Naive thymus-derived CD4-positive, alpha-beta T cell (primary cell): ENCODE measurements at regions not wholly inside any gene's neighbourhood (a gene's known extent, or its start where the extent isn't known, plus 50 kb on each side); places are given as distances from the start of the nearest gene placed in this dataset.

ENCODE experiments used
- ATAC-seq: fragments of 150-1000 bp; cut with Tn5 transposase; 2 replicates; pipeline ENCODE4 v1.10.0; 2021; ENCODE audit warnings: mild to moderate bottlenecking, moderate library complexity
- CTCF ChIA-PET: fragments of 350-600 bp; sonication (Branson Sonifier 250); formaldehyde crosslinking; loops from one replicate; lab custom pipeline; 2021; ENCODE audit warnings: antibody characterized with exemption; lab: Charles Lee
- POLR2A ChIA-PET: fragments of 350-600 bp; sonication (Branson Sonifier 250); formaldehyde crosslinking; loops from one replicate; lab custom pipeline; 2021; ENCODE audit warnings: antibody characterized with exemption, inconsistent platforms; lab: Charles Lee
- DNase-seq, 9 donors: peaks; one replicate each; pipeline versions ENCODE4 v3.0.0 to v3.0.0-alpha.2; 2020 to 2022; ENCODE audit warnings: mixed read lengths in 1 of 9
- H3K27ac ChIP-seq: one replicate; pipeline ENCODE4 v1.7.0; 2013; ENCODE audit warnings: mild to moderate bottlenecking, low read depth, low read length, moderate library complexity
- H3K27me3 ChIP-seq, 2 donors: one replicate each; pipeline ENCODE4 v1.7.0; 2013; ENCODE audit warnings: low read length in 2 of 2, mild to moderate bottlenecking in 2 of 2, moderate library complexity in 2 of 2; ENCODE audit not compliant: control insufficient read depth in 2 of 2, insufficient read depth in 2 of 2
- H3K36me3 ChIP-seq, 3 experiments: 1 replicate in 2 of 3; 2 replicates in 1 of 3; pipeline ENCODE4 v1.7.0; 2013; ENCODE audit warnings: low read length in 3 of 3, mild to moderate bottlenecking in 3 of 3, moderate library complexity in 1 of 3; ENCODE audit not compliant: insufficient read depth in 3 of 3, control insufficient read depth in 2 of 3
- H3K4me1 ChIP-seq, 2 donors: one replicate each; pipeline ENCODE4 v1.7.0; 2013; ENCODE audit warnings: low read length in 2 of 2, mild to moderate bottlenecking in 2 of 2, moderate library complexity in 1 of 2; ENCODE audit not compliant: control insufficient read depth in 2 of 2, insufficient read depth in 2 of 2
- H3K4me3 ChIP-seq: 2 replicates; pipeline ENCODE4 v1.7.0; 2013; ENCODE audit warnings: mild to moderate bottlenecking, low read length
- H3K9me3 ChIP-seq, 3 experiments: 1 replicate in 2 of 3; 2 replicates in 1 of 3; pipeline ENCODE4 v1.7.0; 2013; ENCODE audit warnings: low read length in 3 of 3; ENCODE audit not compliant: control insufficient read depth in 2 of 3
- H3K27ac Mint-ChIP-seq, 9 donors: one replicate each; pipeline ENCODE4 v1.8.0; 2020 to 2022; ENCODE audit warnings: mixed read lengths in 9 of 9, mild to moderate bottlenecking in 8 of 9, moderate library complexity in 5 of 9, inconsistent platforms in 2 of 9
- H3K27me3 Mint-ChIP-seq, 5 donors: one replicate each; pipeline ENCODE4 v1.8.0; 2021 to 2022; ENCODE audit warnings: mixed read lengths in 5 of 5, mild to moderate bottlenecking in 1 of 5
- H3K36me3 Mint-ChIP-seq, 5 donors: one replicate each; pipeline ENCODE4 v1.8.0; 2020 to 2022; ENCODE audit warnings: mixed read lengths in 5 of 5, mild to moderate bottlenecking in 3 of 5, inconsistent platforms in 1 of 5
- H3K4me1 Mint-ChIP-seq, 7 donors: one replicate each; pipeline ENCODE4 v1.8.0; 2020 to 2022; ENCODE audit warnings: mixed read lengths in 7 of 7, mild to moderate bottlenecking in 3 of 7, inconsistent platforms in 1 of 7
- H3K4me3 Mint-ChIP-seq, 10 donors: one replicate each; pipeline ENCODE4 v1.8.0; 2020 to 2022; ENCODE audit warnings: mild to moderate bottlenecking in 10 of 10, mixed read lengths in 10 of 10, moderate library complexity in 6 of 10, inconsistent platforms in 2 of 10
- H3K9me3 Mint-ChIP-seq, 11 donors: one replicate each; pipeline ENCODE4 v1.8.0; 2020 to 2022; ENCODE audit warnings: mixed read lengths in 11 of 11, mild to moderate bottlenecking in 4 of 11, inconsistent platforms in 1 of 11, moderate library complexity in 1 of 11
- intact Hi-C, 2 donors: fragments of 100-400 bp; cut with micrococcal nuclease; formaldehyde crosslinking; loops; one replicate each; pipeline ENCODE4 v1.15.1; 2023

DNA sequence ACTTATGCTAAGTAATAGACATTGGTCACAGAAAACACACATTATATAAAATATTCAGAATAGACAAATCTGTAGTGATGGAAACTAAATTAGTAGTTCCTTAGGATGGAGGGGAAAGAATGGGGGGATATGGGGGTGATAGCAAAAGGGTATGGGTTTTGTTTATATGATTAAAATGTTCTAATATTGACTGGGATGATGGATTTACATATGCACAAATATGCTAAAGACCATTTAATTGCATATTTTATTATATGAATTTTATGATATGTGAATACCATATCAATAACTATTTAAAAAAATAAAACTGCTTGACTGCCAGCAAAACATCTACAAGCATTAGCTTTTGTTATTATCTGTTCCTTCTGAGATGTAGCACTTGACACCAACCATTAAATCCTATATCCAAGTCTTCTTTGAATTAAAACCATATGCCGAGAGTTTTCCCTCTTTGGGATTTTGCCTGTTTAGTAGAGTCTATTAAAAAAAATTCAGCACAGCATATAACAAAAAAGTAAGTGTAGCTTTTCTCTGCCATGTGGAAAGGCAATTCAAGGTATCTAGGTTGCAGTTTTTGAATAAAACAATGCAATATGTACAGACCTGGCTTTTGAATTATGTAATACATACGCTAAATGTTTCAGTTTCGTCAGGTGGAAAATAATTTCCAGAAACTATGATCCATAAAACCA is 2584.1 kb upstream of the PCDH20 start:
- Histone ChIP-seq H3K4me1 (no peaks in the 10 kb centered on the region), H3K36me3 (no peaks in the 10 kb centered on the region), H3K4me3 (no peak overlapping the region), H3K27ac (no peak overlapping the region), H3K27me3 (no peaks in the 10 kb centered on the region), H3K9me3 (no peaks in the 10 kb centered on the region)
- no peaks in the 10 kb centered on the region for H3K36me3 Mint-ChIP-seq
- ChIA-PET POLR2A (no interaction called here), CTCF (no interaction called here)
- H3K9me3 Mint-ChIP-seq, result peaks cover 0 to 27% (median 2%) of the 10 kb centered on the region in 11 donors
- H3K4me1 Mint-ChIP-seq, result no peaks in the 10 kb centered on the region
- no peak for DNase-seq
- no peak for ATAC-seq
- H3K4me3 Mint-ChIP-seq, result no peak overlapping the region
- intact Hi-C loops, result no loop called here
- no peaks in the 10 kb centered on the region for H3K27me3 Mint-ChIP-seq
- no peak overlapping the region for H3K27ac Mint-ChIP-seq

DNA sequence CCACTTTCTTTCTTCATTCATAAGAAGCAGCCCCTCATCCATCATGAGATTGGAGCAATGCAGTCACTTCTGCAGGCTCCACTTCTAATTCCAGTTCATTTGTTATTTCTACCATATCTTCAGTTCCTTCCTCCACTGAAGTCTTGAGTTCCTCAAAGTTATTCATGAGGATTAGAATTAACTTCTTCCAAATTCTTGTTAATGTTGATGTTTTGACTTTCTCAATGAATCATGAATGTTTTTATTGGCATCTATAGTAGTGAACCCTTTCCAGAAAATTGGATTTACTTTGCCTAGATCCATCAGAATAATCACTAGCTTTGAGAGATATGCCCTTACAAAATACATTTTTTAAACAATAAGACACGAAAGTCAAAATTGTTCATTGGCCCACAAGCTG is 2567.7 kb upstream of the PCDH20 start:
- no peak overlapping the region for H3K4me3 ChIP-seq
- DNase-seq, result no peak
- no peaks in the 10 kb centered on the region for H3K27me3 ChIP-seq
- H3K9me3 ChIP-seq, result no peaks in the 10 kb centered on the region
- Mint-ChIP-seq H3K27me3 (no peaks in the 10 kb centered on the region), H3K36me3 (peaks cover 0 to 4% (median 0%) of the 10 kb centered on the region in 5 donors), H3K27ac (no peak overlapping the region), H3K9me3 (peaks cover 0 to 15% (median 2%) of the 10 kb centered on the region in 11 donors), H3K4me3 (no peak overlapping the region), H3K4me1 (no peaks in the 10 kb centered on the region)
- ChIA-PET CTCF (no interaction called here), POLR2A (no interaction called here)
- ATAC-seq, result no peak
- no peaks in the 10 kb centered on the region for H3K4me1 ChIP-seq
- no peak overlapping the region for H3K27ac ChIP-seq
- H3K36me3 ChIP-seq, result no peaks in the 10 kb centered on the region
- intact Hi-C loops, result no loop called here

DNA sequence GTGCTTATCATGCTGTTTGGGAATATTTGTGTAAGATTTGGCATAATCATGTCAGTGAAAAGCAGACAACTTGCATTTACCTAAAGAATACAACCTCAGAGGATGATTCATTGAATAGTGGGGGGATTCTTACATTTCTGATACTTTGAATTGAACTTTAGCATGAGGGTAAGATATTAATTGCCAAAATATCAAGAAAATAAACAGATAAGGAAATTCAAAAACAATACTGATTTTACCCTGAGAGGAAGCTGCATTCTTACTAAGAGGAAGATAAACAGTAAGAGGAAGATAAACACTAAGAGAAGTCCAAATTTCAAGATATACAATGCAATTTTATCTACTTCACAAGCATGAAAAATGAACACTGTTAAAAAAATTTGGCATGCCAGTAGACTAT is 2564.3 kb upstream of the PCDH20 start:
- ATAC-seq (no peak), DNase-seq (no peak)
- H3K36me3 Mint-ChIP-seq, result peaks cover 0 to 4% (median 0%) of the 10 kb centered on the region in 5 donors
- H3K9me3 ChIP-seq, result no peaks in the 10 kb centered on the region
- H3K27me3 ChIP-seq, result no peaks in the 10 kb centered on the region
- H3K27ac ChIP-seq, result no peak overlapping the region
- no peaks in the 10 kb centered on the region for H3K27me3 Mint-ChIP-seq
- H3K36me3 ChIP-seq, result no peaks in the 10 kb centered on the region
- H3K4me3 Mint-ChIP-seq, result no peak overlapping the region
- no peaks in the 10 kb centered on the region for H3K4me1 Mint-ChIP-seq
- no peak overlapping the region for H3K4me3 ChIP-seq
- H3K27ac Mint-ChIP-seq, result no peak overlapping the region
- intact Hi-C loops, result no loop called here
- H3K9me3 Mint-ChIP-seq, result peaks cover 0 to 34% (median 5%) of the 10 kb centered on the region in 11 donors
- no peaks in the 10 kb centered on the region for H3K4me1 ChIP-seq
- CTCF ChIA-PET, result no interaction called here
- POLR2A ChIA-PET, result no interaction called here

DNA sequence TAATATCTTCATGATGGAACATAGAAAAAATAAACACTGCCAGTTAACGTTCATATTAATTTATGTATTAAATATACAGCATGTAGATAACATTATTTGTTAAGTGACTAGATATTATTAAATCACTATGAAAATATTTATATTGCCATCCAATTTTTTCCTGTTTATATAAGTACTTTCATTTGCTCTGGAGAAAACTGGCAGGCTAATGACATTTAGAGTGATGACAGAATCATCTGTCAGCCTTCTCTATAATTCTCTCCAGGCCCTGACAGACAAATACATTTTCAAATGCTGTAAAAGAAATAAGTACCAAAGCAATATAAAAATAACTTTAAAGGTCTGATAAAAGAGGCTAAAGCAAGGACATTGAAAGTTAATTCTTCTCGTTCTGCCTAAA is 2556.7 kb upstream of the PCDH20 start:
- H3K27me3 Mint-ChIP-seq, result no peaks in the 10 kb centered on the region
- Histone ChIP-seq H3K27me3 (no peaks in the 10 kb centered on the region), H3K9me3 (peaks cover 0 to 4% (median 0%) of the 10 kb centered on the region in 3 experiments), H3K4me1 (no peaks in the 10 kb centered on the region), H3K36me3 (no peaks in the 10 kb centered on the region), H3K4me3 (no peak overlapping the region), H3K27ac (no peak overlapping the region)
- POLR2A ChIA-PET, result no interaction called here
- H3K9me3 Mint-ChIP-seq, result peaks cover 0 to 41% (median 9%) of the 10 kb centered on the region in 11 donors
- DNase-seq, result no peak
- CTCF ChIA-PET, result no interaction called here
- no peaks in the 10 kb centered on the region for H3K36me3 Mint-ChIP-seq
- H3K4me1 Mint-ChIP-seq, result no peaks in the 10 kb centered on the region
- intact Hi-C loops, result no loop called here
- no peak overlapping the region for H3K27ac Mint-ChIP-seq
- no peak for ATAC-seq
- H3K4me3 Mint-ChIP-seq, result no peak overlapping the region

DNA sequence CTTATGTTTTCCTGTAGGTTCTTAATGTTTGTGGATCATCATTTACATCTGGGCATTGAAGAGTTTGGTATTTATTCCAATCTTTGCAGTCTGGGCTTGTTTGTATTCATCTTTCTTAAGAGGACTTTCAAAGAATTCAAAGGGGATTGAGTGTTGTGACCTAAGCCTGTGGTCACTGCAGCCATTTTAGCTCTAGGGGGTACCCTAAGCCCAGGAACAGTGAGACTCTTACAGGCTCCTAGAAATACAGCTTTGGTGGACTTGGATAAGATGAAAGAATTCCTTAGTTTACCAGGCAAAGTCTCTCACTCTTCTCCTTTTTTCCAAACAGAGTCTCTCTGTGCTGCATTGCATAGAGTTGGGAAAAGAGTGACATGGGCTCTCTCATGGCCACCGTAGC is 2539.0 kb upstream of the PCDH20 start:
- DNase-seq (no peak), ATAC-seq (no peak)
- Mint-ChIP-seq H3K27me3 (no peaks in the 10 kb centered on the region), H3K4me3 (no peak overlapping the region), H3K9me3 (peaks cover 2 to 20% (median 14%) of the 10 kb centered on the region in 11 donors), H3K4me1 (peaks cover 0 to 2% (median 0%) of the 10 kb centered on the region in 7 donors), H3K27ac (no peak overlapping the region), H3K36me3 (no peaks in the 10 kb centered on the region)
- H3K4me3 ChIP-seq, result no peak overlapping the region
- intact Hi-C loops, result no loop called here
- H3K9me3 ChIP-seq, result peaks cover 0 to 5% (median 0%) of the 10 kb centered on the region in 3 experiments
- H3K27ac ChIP-seq, result no peak overlapping the region
- ChIA-PET CTCF (interaction anchor here (0.7 kb wide), 1 partner anchor 78 kb away, joined by 3 read pairs; no protein-coding TSS in a partner anchor), POLR2A (no interaction called here)
- no peaks in the 10 kb centered on the region for H3K27me3 ChIP-seq
- no peaks in the 10 kb centered on the region for H3K36me3 ChIP-seq
- no peaks in the 10 kb centered on the region for H3K4me1 ChIP-seq

- no peaks in the 10 kb centered on the region for H3K27me3 Mint-ChIP-seq
- H3K9me3 ChIP-seq, result no peaks in the 10 kb centered on the region
Observed at GRCh38 chr13:63948045-63948444, 2532.4 kb upstream of the PCDH20 start.

DNA sequence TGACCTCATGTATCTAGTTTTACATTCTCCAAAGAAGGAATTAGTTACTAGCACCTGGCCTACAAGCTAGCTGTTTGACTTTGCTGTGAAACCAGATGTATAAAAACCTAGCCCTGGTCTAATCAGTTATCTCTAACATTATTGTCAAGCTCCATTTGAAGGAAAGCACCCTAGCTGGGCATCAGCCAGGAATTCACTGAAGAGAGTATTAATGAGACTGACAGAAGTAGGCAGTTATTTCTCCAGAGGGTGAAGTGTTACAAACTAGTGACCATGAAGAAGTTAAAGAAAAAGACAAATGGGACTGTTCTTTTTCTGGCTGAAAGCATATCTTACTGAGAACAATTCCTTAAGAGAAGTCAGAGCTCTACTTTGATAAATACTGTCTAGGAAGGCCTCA is 2529.3 kb upstream of the PCDH20 start:
- Mint-ChIP-seq H3K9me3 (peaks cover 0 to 10% (median 0%) of the 10 kb centered on the region in 11 donors), H3K4me1 (no peaks in the 10 kb centered on the region), H3K27me3 (no peaks in the 10 kb centered on the region), H3K4me3 (no peak overlapping the region), H3K27ac (no peak overlapping the region), H3K36me3 (no peaks in the 10 kb centered on the region)
- no peaks in the 10 kb centered on the region for H3K9me3 ChIP-seq
- ATAC-seq (no peak), DNase-seq (no peak)
- H3K27ac ChIP-seq, result no peak overlapping the region
- no peak overlapping the region for H3K4me3 ChIP-seq
- no peaks in the 10 kb centered on the region for H3K4me1 ChIP-seq
- H3K27me3 ChIP-seq, result no peaks in the 10 kb centered on the region
- POLR2A ChIA-PET, result no interaction called here
- intact Hi-C loops, result no loop called here
- no peaks in the 10 kb centered on the region for H3K36me3 ChIP-seq
- CTCF ChIA-PET, result no interaction called here

More at GRCh38 chr13:63948045-63948444, 2532.4 kb upstream of the PCDH20 start:
- Mint-ChIP-seq H3K4me3 (no peak overlapping the region), H3K36me3 (no peaks in the 10 kb centered on the region), H3K27ac (no peak overlapping the region), H3K4me1 (no peaks in the 10 kb centered on the region), H3K9me3 (peaks cover 0 to 14% (median 5%) of the 10 kb centered on the region in 11 donors)
- Histone ChIP-seq H3K4me3 (no peak overlapping the region), H3K27ac (no peak overlapping the region), H3K36me3 (no peaks in the 10 kb centered on the region), H3K27me3 (no peaks in the 10 kb centered on the region), H3K4me1 (no peaks in the 10 kb centered on the region)
- ATAC-seq (no peak), DNase-seq (no peak)
- CTCF ChIA-PET, result no interaction called here
- POLR2A ChIA-PET, result no interaction called here
- intact Hi-C loops, result no loop called here
